ENCODE measurements at regions not wholly inside any gene's neighbourhood (a gene's known extent, or its start where the extent isn't known, plus 50 kb on each side); places are given as distances from the start of the nearest gene placed in this dataset.

DNA sequence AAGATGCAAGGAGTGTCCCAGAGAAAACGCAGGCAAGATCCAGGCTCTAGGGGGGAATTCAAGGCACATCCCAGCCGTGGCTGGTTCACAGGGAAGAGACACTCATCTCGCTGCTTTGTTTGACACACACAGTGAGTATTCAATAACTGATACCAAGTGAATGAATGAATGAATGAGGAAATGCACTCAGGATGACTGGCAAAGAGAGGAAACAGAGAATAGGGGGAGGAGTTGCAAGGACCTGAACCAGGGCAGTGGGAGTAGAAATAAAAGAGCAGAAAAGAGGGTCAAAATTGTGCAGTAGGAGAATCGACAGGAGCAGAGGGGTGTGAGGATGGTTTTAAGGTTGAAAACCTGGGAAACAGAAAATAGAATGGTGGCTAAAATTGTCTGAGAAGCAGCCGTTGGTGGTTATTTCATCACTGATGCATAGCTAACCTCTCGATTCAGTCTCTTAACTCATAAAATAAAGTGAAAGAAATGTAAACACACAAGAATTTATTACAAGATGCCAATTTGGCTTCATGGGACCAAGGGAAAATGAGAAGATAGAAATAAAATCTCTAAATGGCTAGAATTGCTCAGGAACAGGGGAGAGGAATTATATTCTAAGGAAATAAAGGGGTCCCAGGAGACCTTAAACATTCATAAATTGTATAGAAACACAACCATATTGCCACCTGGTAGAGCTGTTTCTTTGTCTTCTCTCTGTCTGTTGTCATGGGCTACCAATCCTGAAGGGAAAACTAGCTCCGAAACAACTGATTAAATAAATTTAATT, 63.9 kb upstream of the PHLPP1 start:
- TF ChIP-seq CTCF (IDR thresholded peaks at IDR 0.05; ENCODE audit: low read length) = no peak
- TF ChIP-seq EZH2 (optimal IDR thresholded peaks at IDR 0.05; ENCODE audit: low read depth, low read length) = no peak

Measured in MM.1S (cell line).